Peyer's patch (tissue), 4 donors: ENCODE measurements at regions not wholly inside any gene's neighbourhood (a gene's known extent, or its start where the extent isn't known, plus 50 kb on each side); places are given as distances from the start of the nearest gene placed in this dataset.

Experiments used
- POLR2A ChIP-seq, 2 donors: fragments of 450-650 bp; IDR thresholded peaks; one replicate each; pipeline ENCODE4 v1.5.1; 2017; ENCODE audit warnings: antibody characterized with exemption in 2 of 2, mild to moderate bottlenecking in 2 of 2, moderate library complexity in 2 of 2
- TF ChIP-seq, protein P1 (sequence below), 6 experiments: fragments of 450-650 bp in 4 of 6; fragments of 200-600 bp in 2 of 6; sonication (generic) in 1 of 6; IDR thresholded peaks; one replicate each; pipeline ENCODE4 v1.5.1; 2017 to 2019; ENCODE audit warnings: antibody characterized with exemption in 6 of 6, mild to moderate bottlenecking in 3 of 6, moderate library complexity in 1 of 6

DNA sequence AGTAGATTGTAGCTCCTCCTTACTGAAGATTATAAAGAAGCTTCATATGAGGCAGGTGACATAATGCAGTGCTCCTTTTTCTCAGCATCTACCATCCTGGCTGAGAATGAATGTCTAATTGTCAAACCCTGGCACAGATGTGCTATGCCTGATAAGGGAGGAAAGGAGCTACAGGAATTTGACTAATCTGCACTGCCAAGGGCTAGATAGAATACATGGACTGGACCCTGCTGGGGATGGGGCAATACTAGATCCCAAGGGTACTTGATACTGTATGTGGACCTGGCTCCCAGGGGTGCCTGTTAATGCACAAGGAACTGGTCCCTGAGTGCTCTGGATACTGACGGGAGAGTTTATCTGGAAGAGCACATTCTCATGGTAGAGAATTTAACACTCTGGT lies 362.2 kb upstream of the EMCN start:
- TF ChIP-seq, protein P1, sequence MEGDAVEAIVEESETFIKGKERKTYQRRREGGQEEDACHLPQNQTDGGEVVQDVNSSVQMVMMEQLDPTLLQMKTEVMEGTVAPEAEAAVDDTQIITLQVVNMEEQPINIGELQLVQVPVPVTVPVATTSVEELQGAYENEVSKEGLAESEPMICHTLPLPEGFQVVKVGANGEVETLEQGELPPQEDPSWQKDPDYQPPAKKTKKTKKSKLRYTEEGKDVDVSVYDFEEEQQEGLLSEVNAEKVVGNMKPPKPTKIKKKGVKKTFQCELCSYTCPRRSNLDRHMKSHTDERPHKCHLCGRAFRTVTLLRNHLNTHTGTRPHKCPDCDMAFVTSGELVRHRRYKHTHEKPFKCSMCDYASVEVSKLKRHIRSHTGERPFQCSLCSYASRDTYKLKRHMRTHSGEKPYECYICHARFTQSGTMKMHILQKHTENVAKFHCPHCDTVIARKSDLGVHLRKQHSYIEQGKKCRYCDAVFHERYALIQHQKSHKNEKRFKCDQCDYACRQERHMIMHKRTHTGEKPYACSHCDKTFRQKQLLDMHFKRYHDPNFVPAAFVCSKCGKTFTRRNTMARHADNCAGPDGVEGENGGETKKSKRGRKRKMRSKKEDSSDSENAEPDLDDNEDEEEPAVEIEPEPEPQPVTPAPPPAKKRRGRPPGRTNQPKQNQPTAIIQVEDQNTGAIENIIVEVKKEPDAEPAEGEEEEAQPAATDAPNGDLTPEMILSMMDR (IDR thresholded peaks at IDR 0.05) = no peak
- no peak for TF ChIP-seq POLR2A (IDR thresholded peaks at IDR 0.05)
